ENCODE measurements at regions not wholly inside any gene's neighbourhood (a gene's known extent, or its start where the extent isn't known, plus 50 kb on each side); places are given as distances from the start of the nearest gene placed in this dataset.

GRCh38 chr15:25235391-25235790, 203.4 kb downstream of the UBE3A start:
- TF ChIP-seq REST (IDR thresholded peaks at IDR 0.05; ENCODE audit: borderline replicate concordance), result no peak
- TF ChIP-seq RAD21 (conservative IDR thresholded peaks at IDR 0.05), result no peak
- TF ChIP-seq CTCF (IDR thresholded peaks at IDR 0.05; ENCODE audit: poor library complexity, severe bottlenecking), result no peak
- TF ChIP-seq EZH2 (IDR thresholded peaks at IDR 0.05; ENCODE audit: borderline replicate concordance, insufficient read depth, low read length, poor library complexity, severe bottlenecking), result no peak
- TF ChIP-seq POLR2AphosphoS5 (IDR thresholded peaks at IDR 0.05), result no peak
- TF ChIP-seq TAF1 (IDR thresholded peaks at IDR 0.05; ENCODE audit: low read depth), result no peak
- TF ChIP-seq EP300 (conservative IDR thresholded peaks at IDR 0.05; ENCODE audit: poor library complexity, severe bottlenecking), result no peak
- TF ChIP-seq SMC3 (conservative IDR thresholded peaks at IDR 0.05; ENCODE audit: poor library complexity), result no peak
